WTC11 (cell line): ENCODE measurements at regions not wholly inside any gene's neighbourhood (a gene's known extent, or its start where the extent isn't known, plus 50 kb on each side); places are given as distances from the start of the nearest gene placed in this dataset.
A peak's percentile ranks its signal among the peaks of the same experiment; 100 is the strongest.

Source experiments
- ATAC-seq: fragments of 200-7000 bp; cut with Tn5 transposase; 2 replicates; pipeline ENCODE4 v1.10.0; 2021; ENCODE audit warnings: mild to moderate bottlenecking, moderate library complexity
- CTCF ChIA-PET: fragments of 300-600 bp; sonication (Branson Sonifier 250); formaldehyde crosslinking; loops from one replicate; lab custom pipeline; 2021; ENCODE audit warnings: antibody characterized with exemption; lab: Charles Lee
- POLR2A ChIA-PET: fragments of 350-600 bp; sonication (Branson Sonifier 250); formaldehyde crosslinking; loops from one replicate; lab custom pipeline; 2021; ENCODE audit warnings: antibody characterized with exemption; lab: Charles Lee
- DNase-seq: peaks from one replicate; pipeline ENCODE4 v3.0.0; 2021; ENCODE audit warnings: low spot score
- H3K27ac Mint-ChIP-seq: 2 replicates; pipeline ENCODE4 v1.8.0; 2021; ENCODE audit warnings: mixed read lengths
- H3K27me3 Mint-ChIP-seq: 2 replicates; pipeline ENCODE4 v1.8.0; 2021; ENCODE audit warnings: low read depth, mild to moderate bottlenecking, moderate library complexity, mixed read lengths
- H3K36me3 Mint-ChIP-seq: 2 replicates; pipeline ENCODE4 v1.8.0; 2021; ENCODE audit warnings: mixed read lengths
- H3K4me1 Mint-ChIP-seq: 2 replicates; pipeline ENCODE4 v1.8.0; 2022; ENCODE audit warnings: mixed read lengths
- H3K4me3 Mint-ChIP-seq: 2 replicates; pipeline ENCODE4 v1.8.0; 2021; ENCODE audit warnings: mild to moderate bottlenecking, moderate library complexity, mixed read lengths
- H3K9me3 Mint-ChIP-seq: 2 replicates; pipeline ENCODE4 v1.8.0; 2021; ENCODE audit warnings: mixed read lengths
- CDX4 ChIP-seq: fragments of 250-450 bp; sonication (Bioruptor Pico); IDR thresholded peaks from 2 replicates; pipeline ENCODE4 v1.9.0; 2021; ENCODE audit warnings: moderate library complexity, mild to moderate bottlenecking, inconsistent platforms, borderline replicate concordance
- FOXJ3 ChIP-seq: sonication (generic); formaldehyde crosslinking; IDR thresholded peaks from 2 replicates; pipeline ENCODE4 v1.9.0; 2021; ENCODE audit warnings: missing genetic modification reagents, mild to moderate bottlenecking, borderline replicate concordance
- GABPB1 ChIP-seq: sonication (generic); formaldehyde crosslinking; IDR thresholded peaks from 2 replicates; pipeline ENCODE4 v1.8.1; 2023; ENCODE audit warnings: mild to moderate bottlenecking, missing genetic modification reagents
- HMGA2 ChIP-seq: fragments of 250-450 bp; sonication (Bioruptor Pico); IDR thresholded peaks from 2 replicates; pipeline ENCODE4 v1.4.0; 2021; ENCODE audit warnings: mild to moderate bottlenecking, moderate library complexity
- HMGXB4 ChIP-seq: sonication (generic); formaldehyde crosslinking; IDR thresholded peaks from 2 replicates; pipeline ENCODE4 v1.8.1; 2023; ENCODE audit warnings: mild to moderate bottlenecking, moderate library complexity, missing genetic modification reagents
- JUN ChIP-seq: sonication (generic); formaldehyde crosslinking; IDR thresholded peaks from 2 replicates; pipeline ENCODE4 v1.8.0; 2023; ENCODE audit warnings: mild to moderate bottlenecking, missing genetic modification reagents
- KAT7 ChIP-seq: sonication (generic); formaldehyde crosslinking; IDR thresholded peaks from 2 replicates; pipeline ENCODE4 v1.8.1; 2023; ENCODE audit warnings: missing genetic modification reagents, mild to moderate bottlenecking, borderline replicate concordance
- MAX ChIP-seq: sonication (generic); formaldehyde crosslinking; IDR thresholded peaks from 2 replicates; pipeline ENCODE4 v1.8.0; 2022; ENCODE audit warnings: mild to moderate bottlenecking, missing genetic modification reagents
- MLX ChIP-seq: sonication (generic); formaldehyde crosslinking; IDR thresholded peaks from 2 replicates; pipeline ENCODE4 v1.8.1; 2023; ENCODE audit warnings: mild to moderate bottlenecking, missing genetic modification reagents, moderate library complexity
- MYBL2 ChIP-seq: sonication (generic); formaldehyde crosslinking; IDR thresholded peaks from 2 replicates; pipeline ENCODE4 v1.8.1; 2023; ENCODE audit warnings: mild to moderate bottlenecking, moderate library complexity, missing genetic modification reagents
- NFATC4 ChIP-seq: fragments of 250-450 bp; sonication (Bioruptor Pico); IDR thresholded peaks from 2 replicates; pipeline ENCODE4 v1.9.0; 2021; ENCODE audit warnings: mild to moderate bottlenecking
- NR3C1 ChIP-seq: sonication (generic); formaldehyde crosslinking; conservative IDR thresholded peaks from 2 replicates; pipeline ENCODE4 v1.8.1; 2023; ENCODE audit warnings: low read depth, mild to moderate bottlenecking, missing genetic modification reagents
- RORB ChIP-seq: fragments of 250-450 bp; sonication (Bioruptor Pico); IDR thresholded peaks from 2 replicates; pipeline ENCODE4 v1.9.0; 2021; ENCODE audit warnings: mild to moderate bottlenecking
- STAT6 ChIP-seq: sonication (generic); formaldehyde crosslinking; conservative IDR thresholded peaks from 2 replicates; pipeline ENCODE4 v1.8.1; 2023; ENCODE audit warnings: mild to moderate bottlenecking, low read depth, missing genetic modification reagents, moderate library complexity
- USF1 ChIP-seq: sonication (generic); formaldehyde crosslinking; IDR thresholded peaks from 2 replicates; pipeline ENCODE4 v1.8.0; 2022; ENCODE audit warnings: mild to moderate bottlenecking, missing genetic modification reagents
- ZNF263 ChIP-seq: sonication (generic); formaldehyde crosslinking; IDR thresholded peaks from 2 replicates; pipeline ENCODE4 v1.8.1; 2022; ENCODE audit warnings: low read depth, mild to moderate bottlenecking, moderate library complexity, missing genetic modification reagents

GRCh38 chr1:104979651-104980050 is 1230.0 kb downstream of the AMY1C start:
- Mint-ChIP-seq H3K36me3 (peaks cover 2% of the 10 kb centered on the region; the same call in 1 of the 2 replicates), H3K4me3 (no peak overlapping the region), H3K27ac (peak overlapping the region; percentile 62), H3K27me3 (no peaks in the 10 kb centered on the region), H3K4me1 (no peaks in the 10 kb centered on the region; the same call in 1 of the 2 replicates), H3K9me3 (peaks cover 4% of the 10 kb centered on the region)
- ChIA-PET CTCF (no interaction called here), POLR2A (no interaction called here)
- ATAC-seq (no peak), DNase-seq (no peak)
- TF ChIP-seq ZNF263 (no peak), NFATC4 (CRISPR knock-in tag) (no peak), MYBL2 (CRISPR knock-in tag) (no peak), GABPB1 (CRISPR knock-in tag) (no peak), NR3C1 (no peak), MAX (CRISPR knock-in tag) (no peak), KAT7 (CRISPR knock-in tag) (no peak), MLX (CRISPR knock-in tag) (no peak), FOXJ3 (CRISPR knock-in tag) (no peak), USF1 (CRISPR knock-in tag) (no peak), RORB (CRISPR knock-in tag) (no peak), CDX4 (CRISPR knock-in tag) (no peak)

- Mint-ChIP-seq H3K27ac (no peak overlapping the region), H3K36me3 (peaks cover 5% of the 10 kb centered on the region; the same call in 1 of the 2 replicates), H3K4me3 (no peak overlapping the region), H3K27me3 (no peaks in the 10 kb centered on the region), H3K9me3 (peaks cover 7% of the 10 kb centered on the region), H3K4me1 (no peaks in the 10 kb centered on the region)
- POLR2A ChIA-PET, result no interaction called here
- no peak for ATAC-seq
- no peak for DNase-seq
- TF ChIP-seq HMGXB4 (CRISPR knock-in tag) (no peak), JUN (CRISPR knock-in tag) (no peak), STAT6 (CRISPR knock-in tag) (no peak)
- CTCF ChIA-PET, result no interaction called here
These were observed 1237.5 kb downstream of the AMY1C start for GRCh38 chr1:104987210-104987609.

- no peak overlapping the region for H3K4me3 Mint-ChIP-seq
- ChIA-PET CTCF (no interaction called here), POLR2A (no interaction called here)
- no peaks in the 10 kb centered on the region for H3K4me1 Mint-ChIP-seq
- DNase-seq, result no peak
- ATAC-seq, result no peak
- TF ChIP-seq HMGA2 (peak; percentile 91), KAT7 (CRISPR knock-in tag) (no peak)
- H3K27me3 Mint-ChIP-seq, result no peaks in the 10 kb centered on the region
- peaks cover 7% of the 10 kb centered on the region for H3K9me3 Mint-ChIP-seq
- H3K27ac Mint-ChIP-seq, result no peak overlapping the region
- H3K36me3 Mint-ChIP-seq, result peaks cover 5% of the 10 kb centered on the region; the same call in 1 of the 2 replicates
These were observed 1239.3 kb downstream of the AMY1C start for GRCh38 chr1:104989012-104989411.
